Heart right ventricle (tissue), 16 donors: ENCODE measurements at regions not wholly inside any gene's neighbourhood (a gene's known extent, or its start where the extent isn't known, plus 50 kb on each side); places are given as distances from the start of the nearest gene placed in this dataset.
"Not testable (repeated sequence)": the region's sequence is repeated elsewhere in the genome, so short reads cannot be mapped to it uniquely, and the experiment has no call there.

Source experiments
- ATAC-seq, 8 donors: fragments of 200-7000 bp; cut with Tn5 transposase; one replicate each; pipeline ENCODE4 v1.9.1; 2020; ENCODE audit warnings: mild to moderate bottlenecking in 8 of 8, moderate library complexity in 8 of 8, moderate number of reproducible peaks in 1 of 8
- DNase-seq, 2 donors: peaks; one replicate each; pipeline ENCODE4 v3.0.0-alpha.2; 2020
- H3K27ac ChIP-seq, 10 donors: fragments of 200-600 bp; sonication (generic) in 2 of 10; one replicate each; pipeline versions ENCODE4 v1.5.0 to v1.8.0; 2020 to 2022; ENCODE audit warnings: mild to moderate bottlenecking in 3 of 10
- H3K27me3 ChIP-seq, 7 donors: fragments of 200-600 bp; one replicate each; pipeline ENCODE4 v1.8.0; 2021 to 2022; ENCODE audit warnings: mild to moderate bottlenecking in 2 of 7
- H3K36me3 ChIP-seq, 9 donors: fragments of 200-600 bp; sonication (generic) in 1 of 9; one replicate each; pipeline versions ENCODE4 v1.5.0 to v1.8.0; 2020 to 2022; ENCODE audit warnings: mild to moderate bottlenecking in 2 of 9
- H3K4me1 ChIP-seq, 9 donors: fragments of 200-600 bp; sonication (generic) in 1 of 9; one replicate each; pipeline versions ENCODE4 v1.5.0 to v1.8.0; 2020 to 2022; ENCODE audit warnings: mild to moderate bottlenecking in 4 of 9
- H3K4me3 ChIP-seq, 10 donors: fragments of 200-600 bp; sonication (generic) in 2 of 10; one replicate each; pipeline versions ENCODE4 v1.5.0 to v1.8.0; 2020 to 2022; ENCODE audit warnings: mild to moderate bottlenecking in 7 of 10, moderate library complexity in 2 of 10
- H3K9me3 ChIP-seq, 11 donors: fragments of 200-600 bp in 10 of 11; sonication (generic) in 2 of 11; one replicate each; pipeline versions ENCODE4 v1.5.0 to v1.8.0; 2013 to 2022; ENCODE audit warnings: mild to moderate bottlenecking in 2 of 11, control low read depth in 1 of 11, moderate library complexity in 1 of 11
- CTCF ChIP-seq, 9 donors: fragments of 200-600 bp; sonication (generic) in 2 of 9; IDR thresholded peaks; one replicate each; pipeline versions ENCODE4 v1.5.0 to v1.8.0; 2021 to 2022; ENCODE audit warnings: antibody characterized with exemption in 9 of 9, mild to moderate bottlenecking in 5 of 9, moderate library complexity in 1 of 9
- WGBS, 2 donors: extraction: QIAGEN DNeasy Blood & Tissue Kit; methylation state at CpG; one replicate each; pipeline ENCODE4 v1.1.7; 2013; ENCODE audit warnings: inconsistent platforms in 1 of 2; 5-methylcytosine and 5-hydroxymethylcytosine counted together
- intact Hi-C, 10 donors: fragments of 100-400 bp; cut with DNase I; formaldehyde crosslinking; loops; one replicate each; pipeline versions ENCODE4 v1.11.1 to v1.14.2; 2022
- donor health status: Arrhythmogenic right ventricular cardiomyopathy.
- donor health status: ischemic (EF 13 %, LVEDD 7.1; RV severe dilation, severe dysfunction).
- donor health status: healthy with polysubstance abuse.
- donor health status: DM: no; HTN: yes; CAD: no.
- donor health status: DM: no; HTN: no; CAD: no.
- donor health status: ischemic (EF 25% LVEDD 6.9; RV normal size, moderate dysfunction).
- donor health status: ischemic (EF 25% LVEDD 5.7; RV mildly dilated, moderate dysfunction).
- donor health status: healthy.
- donor health status: DM: yes; HTN: yes; CAD: no.
- donor health status: Ischemic cardiomyopathy.
- donor health status: ischemic (EF 35%, LVEDD 5.7; RV mildly dilated, moderate dysfunction).
- donor health status: nonischemic (EF 11% LVEDD 7.7; RV severe dilation, severe dysfunction).
- donor health status: DM: yes; HTN: yes; CAD: no.
- donor health status: PGD.
- donor health status: ischemic (EF 29% LVEDD 5.4; RV normal size, mild dysfunction).
- donor health status: nonischemic (EF 23%, LVEDD 6.1; RV moderate dilation, normal function).

DNA sequence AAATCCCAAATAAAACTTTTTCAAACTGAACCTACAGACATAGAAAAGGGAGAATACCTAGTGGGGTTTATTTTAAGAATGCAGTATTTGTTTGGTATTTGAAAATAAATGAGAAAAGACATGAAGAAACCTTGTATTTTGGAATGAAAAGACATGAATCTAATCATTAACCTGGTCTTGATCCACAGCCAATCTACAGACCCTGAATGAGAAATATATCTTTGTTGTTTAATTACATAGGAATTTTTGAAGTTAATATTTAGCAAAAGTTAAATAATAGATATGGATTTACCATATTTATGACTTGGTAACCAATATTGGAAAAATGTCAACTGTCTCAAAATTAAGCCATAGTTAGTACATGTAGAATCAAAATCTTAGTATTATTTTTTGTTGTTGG, 76.8 kb downstream of the MAGEA10 start:
- TF ChIP-seq CTCF (IDR thresholded peaks at IDR 0.05): no peak
- ATAC-seq: no peak
- intact Hi-C loops: no loop called here

GRCh38 chrX:152061083-152061482, 77.3 kb downstream of the MAGEA10 start:
- 75 to 87% methylated on average over 8 of the region's 8 CpGs for WGBS, 2 donors
- Histone ChIP-seq H3K27me3 (no peaks in the 10 kb centered on the region), H3K4me1 (no peaks in the 10 kb centered on the region), H3K9me3 (peaks cover 0 to 10% (median 0%) of the 10 kb centered on the region in 11 donors), H3K27ac (no peak overlapping the region), H3K36me3 (no peaks in the 10 kb centered on the region), H3K4me3 (no peak overlapping the region)
- ATAC-seq (no peak), DNase-seq (no peak)
- no peak for TF ChIP-seq CTCF (IDR thresholded peaks at IDR 0.05)
- intact Hi-C loops: no loop called here

More for the DNA sequence above, 76.8 kb downstream of the MAGEA10 start:
- DNase-seq: no peak
- Histone ChIP-seq H3K27me3 (no peaks in the 10 kb centered on the region), H3K36me3 (no peaks in the 10 kb centered on the region), H3K4me3 (no peak overlapping the region), H3K27ac (no peak overlapping the region), H3K9me3 (peaks cover 0 to 6% (median 0%) of the 10 kb centered on the region in 11 donors), H3K4me1 (no peaks in the 10 kb centered on the region)

DNA sequence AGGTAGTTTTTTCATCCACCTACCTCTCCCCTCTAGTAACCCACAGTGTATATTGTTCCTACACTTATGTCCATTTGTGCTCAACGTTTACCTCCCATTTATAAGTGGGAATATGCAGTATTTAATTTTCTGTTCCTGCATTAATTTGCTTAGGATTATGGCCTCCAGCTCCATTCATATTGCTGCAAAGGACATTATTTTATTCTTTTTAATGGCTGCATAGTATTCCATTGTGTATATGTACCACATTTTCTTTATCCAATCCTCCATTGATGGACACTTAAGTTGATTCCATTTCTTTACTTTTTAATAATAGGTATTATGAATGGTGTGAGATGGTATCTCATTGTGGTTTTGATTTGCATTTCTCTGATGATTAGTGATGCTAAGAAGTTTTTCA, 76.1 kb upstream of the GABRE start:
- ATAC-seq, intact Hi-C loops, H3K36me3 ChIP-seq, H3K9me3 ChIP-seq, H3K27ac ChIP-seq, H3K4me1 ChIP-seq, H3K4me3 ChIP-seq, DNase-seq, H3K27me3 ChIP-seq: not testable (repeated sequence)
- 76 to 79% methylated on average over 1 of the region's 1 CpG for WGBS, 2 donors

DNA sequence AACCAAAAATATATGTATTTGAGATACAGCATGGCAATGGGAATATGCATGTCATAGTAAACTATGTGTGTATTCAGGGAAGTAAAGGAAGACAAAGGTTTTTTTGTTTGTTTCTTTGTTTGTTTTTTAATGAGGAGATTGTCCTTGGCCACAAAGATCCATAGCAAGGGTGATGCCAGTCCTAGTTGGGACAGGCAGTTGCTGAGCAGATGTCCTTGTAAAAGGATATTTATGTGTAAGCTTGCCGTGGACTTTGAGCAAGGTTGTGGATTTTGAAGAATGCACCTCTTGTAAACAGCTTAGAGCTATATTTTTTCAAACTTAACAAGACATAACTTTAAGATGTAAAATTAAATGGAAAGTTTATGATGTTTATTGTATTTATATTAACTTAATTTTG, 69.9 kb upstream of the GABRE start:
- no peaks in the 10 kb centered on the region for H3K27me3 ChIP-seq
- no peak for TF ChIP-seq CTCF (IDR thresholded peaks at IDR 0.05)
- H3K4me1 ChIP-seq: no peaks in the 10 kb centered on the region
- no peak for DNase-seq
- no peaks in the 10 kb centered on the region for H3K36me3 ChIP-seq
- no peak overlapping the region for H3K4me3 ChIP-seq
- intact Hi-C loops: no loop called here
- WGBS, 2 donors: 76 to 95% methylated on average over 1 of the region's 1 CpG
- ATAC-seq: no peak
- no peak overlapping the region for H3K27ac ChIP-seq
- H3K9me3 ChIP-seq: peaks cover 0 to 24% (median 7%) of the 10 kb centered on the region in 11 donors

- no peak for ATAC-seq
- intact Hi-C loops: no loop called here
Measured at GRCh38 chrX:152038804-152039203, 64.3 kb upstream of the GABRE start.

More at GRCh38 chrX:152038804-152039203, 64.3 kb upstream of the GABRE start:
- no peaks in the 10 kb centered on the region for H3K36me3 ChIP-seq
- no peaks in the 10 kb centered on the region for H3K4me1 ChIP-seq
- H3K4me3 ChIP-seq: no peak overlapping the region
- H3K27me3 ChIP-seq: no peaks in the 10 kb centered on the region
- WGBS, 2 donors: 76 to 82% methylated on average over 2 of the region's 2 CpGs
- no peak for DNase-seq
- no peak for TF ChIP-seq CTCF (IDR thresholded peaks at IDR 0.05)
- peaks cover 0 to 36% (median 7%) of the 10 kb centered on the region in 11 donors for H3K9me3 ChIP-seq
- no peak overlapping the region for H3K27ac ChIP-seq
